K562 (cell line): ENCODE measurements at regions not wholly inside any gene's neighbourhood (a gene's known extent, or its start where the extent isn't known, plus 50 kb on each side); places are given as distances from the start of the nearest gene placed in this dataset.

Experiments
- ATAC-seq: fragments of 200-7000 bp; cut with Tn5 transposase; 3 replicates; pipeline ENCODE4 v1.9.1; 2020; ENCODE audit warnings: moderate library complexity
- BruUV-seq: library from RNA; stranded (reverse); fragments of 400-500 nt; replicated peaks from 2 replicates; lab custom pipeline; 2021; lab: Mats Ljungman, UMichigan
- CTCF ChIA-PET: fragments of 300-600 bp; formaldehyde crosslinking; extraction: SDS; loops from one replicate; lab custom pipeline; 2021; ENCODE audit warnings: low intra/inter-chr PET ratio; lab: Yijun Ruan, JAX
- POLR2A ChIA-PET: fragments of 300-600, 350-650 bp; sonication (Branson Sonifier 250); formaldehyde crosslinking; extraction: SDS; loops from one replicate; lab custom pipeline; 2021; ENCODE audit warnings: antibody characterized with exemption, inconsistent platforms; lab: Yijun Ruan, JAX
- DNase-seq, 4 experiments: peaks; one replicate each; pipeline versions ENCODE4 v3.0.0 to v3.0.0-alpha.2; 2011 to 2018; ENCODE audit warnings: low spot score in 3 of 4, mixed read lengths in 3 of 4; ENCODE audit errors: extremely low read depth in 1 of 4
- FAIRE-seq: peaks from 2 replicates; lab custom pipeline; 2011; peaks lifted over from hg19 to GRCh38; lab: Jason Lieb, UNC
- H2AFZ ChIP-seq: 2 replicates; pipeline ENCODE4 v1.6.0; 2011; ENCODE audit warnings: low read depth, low read length, control low read depth, inconsistent platforms
- H3K27ac ChIP-seq: fragments of 200-600 bp; 3 replicates; pipeline ENCODE4 v1.8.0; 2011; ENCODE audit warnings: low read depth, mild to moderate bottlenecking, control low read depth, inconsistent platforms, low read length, moderate library complexity, mixed read lengths; ENCODE audit errors: extremely low read depth
- H3K27me3 ChIP-seq, 2 experiments: fragments of 300-600 bp in 1 of 2; 2 replicates in 1 of 2; 3 replicates in 1 of 2; pipeline versions ENCODE4 v1.6.0 to v1.8.0; 2011; ENCODE audit warnings: inconsistent platforms in 2 of 2, low read length in 2 of 2, mild to moderate bottlenecking in 1 of 2, mixed read lengths in 1 of 2, moderate library complexity in 1 of 2; ENCODE audit not compliant: control insufficient read depth in 2 of 2, insufficient read depth in 2 of 2
- H3K36me3 ChIP-seq: fragments of 300-600 bp; 3 replicates; pipeline ENCODE4 v1.8.0; 2011; ENCODE audit warnings: mild to moderate bottlenecking, low read length, inconsistent platforms; ENCODE audit not compliant: control insufficient read depth, insufficient read depth
- H3K4me1 ChIP-seq, 2 experiments: fragments of 200-600 bp in 1 of 2; replicated peaks in 1 of 2; 2 replicates in 1 of 2; 3 replicates in 1 of 2; pipeline versions ENCODE4 v1.5.1 to v1.8.0; 2011; ENCODE audit warnings: inconsistent platforms in 2 of 2, low read length in 2 of 2, mild to moderate bottlenecking in 1 of 2, mixed read lengths in 1 of 2, moderate library complexity in 1 of 2; ENCODE audit not compliant: control insufficient read depth in 2 of 2, insufficient read depth in 2 of 2
- H3K4me2 ChIP-seq: 2 replicates; pipeline ENCODE4 v1.6.1; 2011; ENCODE audit warnings: low read length, control low read depth, inconsistent platforms, mixed read lengths; ENCODE audit not compliant: insufficient read depth
- H3K4me3 ChIP-seq: fragments of 200-600 bp; sonication (generic), shearing (Covaris generic); 2 replicates; pipeline ENCODE4 v1.5.1; 2016; ENCODE audit warnings: control low read depth, inconsistent platforms
- H3K79me2 ChIP-seq: fragments of 200-600 bp; 3 replicates; pipeline ENCODE4 v1.8.0; 2011; ENCODE audit warnings: low read length, inconsistent platforms; ENCODE audit not compliant: control insufficient read depth, insufficient read depth
- H3K9ac ChIP-seq, 2 experiments: 2 replicates each; pipeline versions ENCODE4 v1.6.0 to v1.6.1; 2011; ENCODE audit warnings: low read depth in 2 of 2, low read length in 2 of 2, control low read depth in 1 of 2, inconsistent platforms in 1 of 2, mild to moderate bottlenecking in 1 of 2, mixed read lengths in 1 of 2; ENCODE audit not compliant: insufficient read depth in 1 of 2
- H3K9me1 ChIP-seq: one replicate; pipeline ENCODE4 v1.6.0; 2011; ENCODE audit warnings: inconsistent platforms, mild to moderate bottlenecking, low read length, moderate library complexity; ENCODE audit not compliant: control insufficient read depth, insufficient read depth
- H3K9me3 ChIP-seq: replicated peaks from 2 replicates; pipeline ENCODE4 v1.5.1; 2011; ENCODE audit warnings: low read depth, low read length, inconsistent platforms; ENCODE audit not compliant: control insufficient read depth, insufficient read depth
- H4K20me1 ChIP-seq: replicated peaks from 2 replicates; pipeline ENCODE4 v1.6.1; 2011; ENCODE audit warnings: low read length, inconsistent platforms, mixed read lengths; ENCODE audit not compliant: control insufficient read depth, insufficient read depth
- ERF ChIP-seq: fragments of 450-650 bp; formaldehyde crosslinking; IDR thresholded peaks from 2 replicates; pipeline ENCODE4 v1.4.0; 2020; ENCODE audit warnings: mild to moderate bottlenecking, mixed read lengths
- ETV6 ChIP-seq, 3 experiments: fragments of 150-350 bp in 1 of 3; sonication (generic) in 1 of 3; formaldehyde crosslinking in 1 of 3; IDR thresholded peaks; 2 replicates each; pipeline versions ENCODE4 v1.6.1 to v1.8.0; 2014 to 2022; ENCODE audit warnings: borderline replicate concordance in 2 of 3, low read depth in 2 of 3, antibody characterized with exemption in 1 of 3, low read length in 1 of 3, mild to moderate bottlenecking in 1 of 3, missing genetic modification reagents in 1 of 3
- HMBOX1 ChIP-seq: sonication (generic); IDR thresholded peaks from 2 replicates; pipeline ENCODE4 v1.6.1; 2016
- KDM5B ChIP-seq: fragments of 200-600 bp; sonication (generic); IDR thresholded peaks from 2 replicates; pipeline ENCODE4 v1.6.1; 2012; ENCODE audit warnings: low read depth, mild to moderate bottlenecking, moderate library complexity, low read length, control low read depth, inconsistent platforms; ENCODE audit not compliant: insufficient replicate concordance
- LEF1 ChIP-seq: fragments of 450-650 bp; IDR thresholded peaks from 2 replicates; pipeline ENCODE4 v1.6.1; 2016; ENCODE audit warnings: mild to moderate bottlenecking
- SRSF1 ChIP-seq: fragments of 200-400 bp; formaldehyde crosslinking; IDR thresholded peaks from 2 replicates; pipeline ENCODE4 v1.6.1; 2017; ENCODE audit warnings: mild to moderate bottlenecking, low read depth, low read length, moderate library complexity
- XRCC3 ChIP-seq: fragments of 450-650 bp; IDR thresholded peaks from 2 replicates; pipeline ENCODE4 v1.6.1; 2017; ENCODE audit warnings: mild to moderate bottlenecking, moderate library complexity
- WGBS: fragments of 100-300 bp; shearing (Covaris generic); methylation state at CpG from one replicate; pipeline ENCODE4 v1.1.6; 2016; ENCODE audit warnings: low coverage, mixed read lengths; ENCODE audit not compliant: insufficient coverage; ENCODE audit errors: missing lambda C conversion rate; 5-methylcytosine and 5-hydroxymethylcytosine counted together
- in situ Hi-C: fragments of 300-500 bp; cut with MboI; formaldehyde crosslinking; loops from 4 replicates; pipeline ENCODE4 v1.15.0; 2018; ENCODE audit warnings: inconsistent platforms, mixed read lengths
- intact Hi-C: fragments of 100-400 bp; cut with micrococcal nuclease; formaldehyde crosslinking; loops from 2 replicates; pipeline ENCODE4 v1.14.2; 2022
- TF ChIP-seq, protein P1 (sequence below), 2 experiments: fragments of 450-650 bp; IDR thresholded peaks; 2 replicates each; pipeline ENCODE4 v1.6.1; 2016

GRCh38 chr6:158912655-158913054 lies 87.3 kb downstream of the RSPH3 start:
- TF ChIP-seq HMBOX1, result no peak
- TF ChIP-seq ERF, result no peak
- TF ChIP-seq SRSF1, result no peak
- TF ChIP-seq KDM5B, result no peak
- no peak for TF ChIP-seq ETV6 (IDR thresholded peaks at IDR 0.05; ENCODE audit: borderline replicate concordance in 1 of 2, low read depth in 2 of 2, low read length in 1 of 2)
- no peak for TF ChIP-seq ETV6 (CRISPR knock-in tag; IDR thresholded peaks at IDR 0.05; ENCODE audit: borderline replicate concordance)
- TF ChIP-seq XRCC3, result no peak
- TF ChIP-seq LEF1, result no peak
- TF ChIP-seq, protein P1, sequence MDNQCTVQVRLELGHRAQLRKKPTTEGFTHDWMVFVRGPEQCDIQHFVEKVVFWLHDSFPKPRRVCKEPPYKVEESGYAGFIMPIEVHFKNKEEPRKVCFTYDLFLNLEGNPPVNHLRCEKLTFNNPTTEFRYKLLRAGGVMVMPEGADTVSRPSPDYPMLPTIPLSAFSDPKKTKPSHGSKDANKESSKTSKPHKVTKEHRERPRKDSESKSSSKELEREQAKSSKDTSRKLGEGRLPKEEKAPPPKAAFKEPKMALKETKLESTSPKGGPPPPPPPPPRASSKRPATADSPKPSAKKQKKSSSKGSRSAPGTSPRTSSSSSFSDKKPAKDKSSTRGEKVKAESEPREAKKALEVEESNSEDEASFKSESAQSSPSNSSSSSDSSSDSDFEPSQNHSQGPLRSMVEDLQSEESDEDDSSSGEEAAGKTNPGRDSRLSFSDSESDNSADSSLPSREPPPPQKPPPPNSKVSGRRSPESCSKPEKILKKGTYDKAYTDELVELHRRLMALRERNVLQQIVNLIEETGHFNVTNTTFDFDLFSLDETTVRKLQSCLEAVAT (IDR thresholded peaks at IDR 0.05), result no peak
- TF ChIP-seq, all 486 proteins: peak for 0
- BruUV-seq, result no TSS peak
- intact Hi-C loops (no loop called here), in situ Hi-C loops (no loop called here)
- Histone ChIP-seq H3K4me3 (no peak overlapping the region), H3K79me2 (no peaks in the 10 kb centered on the region), H3K36me3 (no peaks in the 10 kb centered on the region), H3K9ac (no peak overlapping the region), H3K27me3 (no peaks in the 10 kb centered on the region), H3K4me2 (no peak overlapping the region), H3K9me1 (no peaks in the 10 kb centered on the region), H3K9me3 (no peaks in the 10 kb centered on the region), H3K4me1 (peaks cover 3 to 4% of the 10 kb centered on the region in 2 experiments; a peak in 3 of 5 replicates), H2AFZ (no peak overlapping the region), H4K20me1 (no peaks in the 10 kb centered on the region), H3K27ac (no peak overlapping the region)
- no peak for FAIRE-seq
- no peak for DNase-seq
- ChIA-PET CTCF (no interaction called here), POLR2A (interaction anchor here (0.8 to 1.2 kb wide), 2 partner anchors 8 to 21 kb away, joined by 3 to 4 read pairs; no protein-coding TSS in a partner anchor)
- 34% methylated on average over 2 of the region's 2 CpGs for WGBS
- no peak for ATAC-seq
